ENCODE measurements at regions not wholly inside any gene's neighbourhood (a gene's known extent, or its start where the extent isn't known, plus 50 kb on each side); places are given as distances from the start of the nearest gene placed in this dataset.

DNA sequence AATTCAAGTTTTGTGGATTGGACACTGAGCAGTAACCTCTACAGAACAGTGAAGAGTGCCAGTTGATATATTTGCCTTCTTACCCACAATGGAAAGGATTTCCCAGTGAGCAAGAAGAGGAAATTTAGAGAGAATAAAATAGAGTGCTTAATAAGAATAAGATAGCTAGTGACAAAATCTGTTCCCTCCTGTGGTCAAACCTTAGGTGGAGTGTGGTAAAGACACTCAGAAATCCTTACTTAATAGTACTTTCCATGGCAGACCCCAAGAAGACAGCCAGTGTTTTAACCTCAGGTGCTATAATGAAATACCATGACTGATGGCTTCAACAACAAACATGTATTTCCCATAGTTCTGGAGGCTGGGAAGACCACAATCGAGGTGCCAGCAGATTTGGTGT is 108.4 kb upstream of the TNFAIP3 start:
- DNase-seq (ENCODE audit: low read depth in 2 of 2): no peak

DNA sequence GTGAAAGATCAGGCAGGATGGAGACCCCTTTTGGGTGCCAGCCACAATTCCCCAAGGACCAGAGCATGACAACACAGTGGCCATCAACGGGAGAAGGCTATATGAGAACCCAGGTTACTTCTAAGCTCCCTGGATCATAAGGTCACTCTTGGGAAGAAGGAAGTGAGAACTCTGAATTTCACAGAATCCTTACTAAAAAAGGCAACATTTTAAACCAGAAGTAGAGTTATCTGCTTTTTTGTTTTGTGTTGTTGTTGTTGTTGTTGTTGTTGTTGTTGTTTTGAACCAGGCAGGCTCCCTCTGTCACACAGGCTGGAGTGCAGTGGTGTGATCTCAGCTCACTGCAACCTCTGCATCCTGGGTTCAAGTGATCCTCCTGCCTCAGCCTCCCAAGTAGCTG is 107.4 kb upstream of the TNFAIP3 start:
- DNase-seq (ENCODE audit: low read depth in 2 of 2): no peak

DNA sequence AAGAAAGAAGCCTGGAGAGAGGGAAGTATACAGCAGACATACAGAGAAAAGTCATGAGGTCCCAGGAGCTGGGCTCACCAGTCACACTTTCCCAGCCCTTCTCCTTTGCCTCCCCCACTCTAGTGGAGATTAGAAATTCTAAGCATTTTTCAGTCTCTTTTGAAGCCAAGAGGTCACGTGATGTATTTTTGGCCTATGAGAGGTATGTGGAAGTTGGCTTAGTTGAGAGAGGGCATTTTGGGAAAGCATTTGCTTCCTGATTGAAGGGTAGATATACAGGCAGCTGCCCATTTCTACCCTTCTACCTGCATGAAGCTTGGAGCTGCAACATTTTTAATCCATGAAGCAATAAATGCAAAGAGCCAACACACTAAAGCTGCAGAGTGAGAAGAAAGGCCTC is 106.0 kb upstream of the TNFAIP3 start:
- no peak for DNase-seq (ENCODE audit: low read depth in 2 of 2)

DNA sequence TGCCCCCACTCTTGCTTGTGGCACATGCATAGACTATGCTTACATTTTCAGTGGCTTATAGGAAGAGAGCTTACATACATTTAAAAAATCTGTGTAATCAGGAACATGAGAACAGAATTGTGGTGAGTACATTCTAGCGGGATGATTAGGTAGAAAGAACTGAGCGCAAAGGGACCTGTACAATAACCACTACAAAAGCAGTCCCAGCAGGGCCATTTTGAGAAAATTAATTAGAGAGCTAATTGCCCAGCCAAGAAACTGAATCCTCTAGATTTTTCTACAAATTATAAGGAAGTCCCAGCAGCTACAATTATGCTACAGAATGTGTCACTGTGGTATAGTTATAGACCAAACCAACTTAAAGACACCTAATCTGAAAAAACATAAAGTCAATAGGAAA is 105.6 kb upstream of the TNFAIP3 start:
- DNase-seq (ENCODE audit: low read depth in 2 of 2): no peak

DNA sequence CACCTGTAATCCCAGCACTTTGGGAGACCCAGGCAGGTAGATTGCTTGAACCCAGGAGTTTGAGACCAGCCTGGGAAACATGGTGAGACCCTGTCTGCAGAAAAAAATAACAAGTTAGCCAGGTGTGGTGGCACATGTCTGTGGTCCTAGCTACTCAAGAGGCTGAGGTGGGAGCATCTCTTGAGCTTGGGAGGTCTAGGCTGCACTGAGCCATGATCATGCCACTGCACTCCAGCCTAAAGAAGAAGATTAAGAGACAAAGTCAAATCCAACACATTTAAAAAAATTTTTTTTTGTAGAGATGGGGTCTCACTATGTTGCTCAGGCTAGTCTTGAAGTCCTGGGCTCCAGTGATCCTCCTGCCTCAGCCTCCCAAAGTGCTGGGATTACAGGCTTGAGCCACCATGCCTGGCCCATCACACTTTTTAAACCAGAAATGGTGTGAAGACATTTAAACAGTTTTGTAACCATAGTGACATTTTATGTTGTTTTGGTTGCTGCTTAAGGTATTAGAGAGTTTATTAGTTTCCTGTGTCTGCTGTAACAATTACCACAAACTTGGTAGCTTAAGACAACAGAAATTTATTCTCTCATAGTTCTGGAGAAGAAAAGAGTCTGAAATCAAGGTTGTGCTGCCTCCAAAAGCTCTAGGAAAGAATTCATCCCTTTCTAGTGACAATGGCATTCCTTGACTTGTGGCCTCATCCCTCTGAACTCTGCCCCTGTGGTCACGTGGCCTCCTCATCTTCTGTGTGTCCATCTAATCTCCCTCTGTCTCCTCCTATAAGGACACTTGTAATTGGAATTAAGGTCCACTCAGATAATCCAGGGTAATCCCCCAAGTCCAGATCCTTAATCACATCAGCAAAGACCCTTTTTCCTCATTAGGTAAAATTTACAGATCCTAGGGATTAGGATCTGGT is 104.6 kb upstream of the TNFAIP3 start:
- DNase-seq (ENCODE audit: low read depth in 2 of 2): no peak

DNA sequence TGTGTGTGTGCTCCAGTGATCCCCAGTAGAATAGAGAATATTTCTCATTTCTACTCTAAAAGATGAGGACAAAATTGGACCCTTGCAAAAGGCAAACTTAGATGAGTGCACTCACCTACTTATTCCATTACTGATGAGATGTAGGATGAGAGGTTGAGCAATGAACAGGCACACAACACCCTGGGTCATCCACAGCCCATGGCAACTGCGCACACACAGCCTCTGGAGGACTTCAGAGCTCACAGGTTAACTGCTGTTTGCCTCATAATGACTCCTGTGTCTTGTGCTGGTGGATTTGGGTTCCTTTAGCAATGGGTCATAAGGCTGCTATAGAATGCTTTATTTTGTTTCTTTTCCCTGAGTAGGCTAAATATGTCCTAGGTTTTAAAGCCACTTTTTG is 103.6 kb upstream of the TNFAIP3 start:
- no peak for DNase-seq (ENCODE audit: low read depth in 2 of 2)

DNA sequence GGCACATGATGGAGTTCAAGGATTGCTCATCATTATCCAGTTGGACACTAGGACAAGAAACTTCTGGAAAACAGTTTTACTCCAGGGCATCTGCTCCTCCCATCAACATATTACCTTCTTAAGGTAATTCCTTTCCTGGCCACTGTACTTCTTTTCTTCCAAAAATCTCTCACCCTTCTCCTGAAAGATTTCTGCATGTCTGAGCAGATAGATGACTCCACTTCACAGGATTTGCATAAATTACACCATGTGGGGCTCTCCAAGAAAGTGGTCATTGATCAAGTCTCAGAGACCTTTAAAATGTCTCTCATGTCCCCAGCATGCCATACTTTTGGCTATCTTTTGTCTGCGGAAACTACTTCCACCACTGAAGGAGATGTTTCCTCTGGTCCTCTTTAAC is 103.2 kb upstream of the TNFAIP3 start:
- no peak for DNase-seq (ENCODE audit: low read depth in 2 of 2)

DNA sequence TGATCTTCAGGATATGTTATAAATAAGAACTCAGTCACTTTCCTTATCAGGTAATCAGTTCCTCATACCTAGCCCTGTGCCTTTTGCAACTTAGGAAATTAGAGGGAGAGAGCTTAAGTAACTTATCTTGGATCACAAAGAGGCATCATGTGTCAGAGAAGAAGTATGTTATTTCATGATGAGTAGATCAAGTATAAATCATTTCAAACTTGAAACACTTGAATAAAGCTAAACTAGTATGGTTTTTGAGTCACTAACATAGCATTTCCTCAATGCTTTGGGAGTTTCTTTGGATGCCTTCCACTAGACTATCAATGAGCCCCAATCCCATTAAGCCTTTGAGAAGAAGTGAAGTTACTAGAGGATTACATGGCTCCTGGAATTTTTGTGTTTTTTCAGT is 102.6 kb upstream of the TNFAIP3 start:
- no peak for DNase-seq (ENCODE audit: low read depth in 2 of 2)

DNA sequence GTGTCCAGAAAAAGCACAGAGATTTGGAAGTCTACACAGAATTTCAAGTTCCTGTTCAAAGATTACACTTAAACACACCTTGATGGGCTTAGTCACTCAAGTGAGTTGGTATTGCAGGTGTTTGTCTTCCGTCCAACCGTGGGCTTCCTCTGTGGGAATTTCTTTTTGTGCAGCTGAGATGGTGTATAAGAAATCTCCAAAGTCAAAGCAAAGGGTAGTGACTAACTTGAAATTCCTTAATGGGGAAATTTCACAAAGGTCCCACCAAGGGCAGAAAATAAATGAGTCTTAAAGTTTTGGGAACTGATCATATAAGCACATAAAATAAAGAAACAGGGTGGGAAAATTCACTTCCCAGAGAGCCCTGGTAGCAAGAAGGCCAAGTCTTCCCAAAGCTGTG is 102.0 kb upstream of the TNFAIP3 start:
- no peak for DNase-seq (ENCODE audit: low read depth in 2 of 2)

DNA sequence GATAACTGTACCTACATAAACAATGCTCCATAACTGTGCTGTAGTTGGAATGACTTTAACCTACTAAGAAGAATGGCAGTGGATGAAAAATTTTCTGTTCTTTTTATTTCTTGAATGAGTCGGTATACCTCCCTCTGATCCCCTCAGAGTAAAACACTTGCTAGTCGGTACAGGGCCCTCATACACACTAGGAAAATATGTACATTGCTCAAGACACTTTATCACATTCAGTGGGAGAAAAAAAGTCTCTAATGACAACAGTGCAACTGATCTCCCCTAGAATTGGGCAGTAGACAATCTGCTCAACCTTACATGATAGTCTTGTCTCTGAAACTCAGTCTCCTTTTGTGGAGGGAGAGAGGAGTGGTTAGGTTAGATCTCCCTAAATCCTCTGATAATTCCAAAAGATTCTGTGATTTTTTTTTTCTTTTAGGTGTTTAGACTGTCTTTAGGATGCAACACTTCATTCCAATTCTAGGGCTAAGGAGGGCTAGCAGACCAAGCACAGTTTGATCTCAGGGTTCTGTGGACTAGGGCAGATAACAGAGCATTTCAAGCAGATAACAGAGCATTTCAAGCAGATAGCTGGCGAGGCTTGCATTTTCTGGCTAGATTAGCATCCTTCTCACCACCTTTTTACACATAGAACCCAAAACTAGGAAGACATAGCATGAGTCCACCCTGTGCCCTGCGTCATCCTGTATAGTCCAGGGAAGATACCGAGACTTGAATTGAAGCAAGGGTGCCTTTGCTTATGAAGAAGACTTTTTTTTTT is 100.3 kb upstream of the TNFAIP3 start:
- DNase-seq (ENCODE audit: low read depth in 2 of 2): no peak

DNA sequence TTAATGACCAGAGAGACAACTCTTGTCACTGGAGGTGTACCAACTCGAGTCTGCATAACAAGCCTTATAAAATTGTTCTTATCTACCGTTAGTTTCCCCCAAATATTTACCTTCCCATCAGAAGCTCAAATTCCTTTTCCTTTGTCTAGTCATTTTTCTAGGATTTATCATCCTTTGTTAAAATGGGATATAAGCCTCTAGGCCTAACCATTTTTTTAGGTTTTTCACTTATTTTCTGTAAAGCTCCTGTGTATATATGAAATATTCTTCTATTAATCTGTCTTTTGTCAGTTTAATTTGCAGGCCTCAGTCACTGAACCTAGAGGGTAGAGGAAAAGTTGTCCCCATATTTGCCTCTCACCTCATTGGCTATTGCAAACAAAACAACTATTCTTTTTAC is 99.6 kb upstream of the TNFAIP3 start:
- no peak for DNase-seq (ENCODE audit: low read depth in 2 of 2)

DNA sequence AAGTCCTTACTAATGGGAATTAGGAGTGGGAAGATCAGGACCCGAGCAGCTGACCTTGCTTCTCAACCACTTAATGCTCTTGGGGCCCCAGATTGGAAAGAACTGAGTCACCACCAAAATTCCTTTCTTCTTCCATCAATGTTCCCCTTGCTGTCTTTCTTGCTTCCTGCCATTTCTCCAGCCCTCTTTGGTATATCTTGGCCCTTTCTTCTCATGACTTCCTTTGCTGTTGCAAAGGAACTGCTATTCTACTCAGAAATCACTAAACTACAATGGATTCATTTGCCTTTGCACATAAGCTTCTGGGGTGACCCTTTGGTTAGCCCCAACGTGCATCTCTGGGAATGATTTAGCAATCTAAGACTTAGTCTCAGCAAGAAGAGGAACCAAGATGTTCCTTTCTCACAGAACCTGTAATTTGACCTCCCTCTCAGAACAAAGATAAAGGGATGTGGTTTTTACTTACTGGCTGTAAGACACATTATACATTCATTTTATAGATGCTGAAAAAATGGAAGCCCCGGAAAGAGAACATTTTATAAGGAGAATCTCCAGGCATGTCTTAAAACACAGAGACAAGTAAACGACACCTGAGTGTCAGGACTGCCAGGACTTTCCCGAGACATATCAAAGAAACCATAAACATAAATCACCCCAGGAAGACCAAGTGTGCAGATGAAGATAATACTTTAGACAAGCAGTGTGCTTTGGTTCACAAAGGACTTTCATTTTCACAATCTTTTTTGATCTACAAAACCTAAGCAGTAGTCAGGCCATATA is 99.0 kb upstream of the TNFAIP3 start:
- DNase-seq (ENCODE audit: low read depth in 2 of 2): no peak

DNA sequence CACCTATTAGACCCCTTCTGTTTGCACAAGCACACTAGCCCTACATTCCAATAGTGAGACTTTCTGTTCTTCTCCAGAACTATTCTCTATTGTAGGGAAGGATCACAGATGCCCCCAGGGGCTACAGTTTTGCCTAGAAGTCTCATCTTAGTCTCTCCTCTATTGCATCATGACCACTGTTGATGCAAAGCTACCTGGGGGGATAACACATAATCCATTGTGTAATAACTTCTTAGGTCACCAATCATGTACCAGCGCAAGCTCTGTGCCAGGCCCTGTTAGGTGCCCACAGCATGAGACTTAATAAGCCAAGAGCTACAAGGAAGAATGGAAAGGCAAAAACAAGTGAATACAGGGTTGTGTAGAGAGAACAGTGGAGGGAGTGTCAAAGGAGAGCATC is 98.1 kb upstream of the TNFAIP3 start:
- no peak for DNase-seq (ENCODE audit: low read depth in 2 of 2)

DNA sequence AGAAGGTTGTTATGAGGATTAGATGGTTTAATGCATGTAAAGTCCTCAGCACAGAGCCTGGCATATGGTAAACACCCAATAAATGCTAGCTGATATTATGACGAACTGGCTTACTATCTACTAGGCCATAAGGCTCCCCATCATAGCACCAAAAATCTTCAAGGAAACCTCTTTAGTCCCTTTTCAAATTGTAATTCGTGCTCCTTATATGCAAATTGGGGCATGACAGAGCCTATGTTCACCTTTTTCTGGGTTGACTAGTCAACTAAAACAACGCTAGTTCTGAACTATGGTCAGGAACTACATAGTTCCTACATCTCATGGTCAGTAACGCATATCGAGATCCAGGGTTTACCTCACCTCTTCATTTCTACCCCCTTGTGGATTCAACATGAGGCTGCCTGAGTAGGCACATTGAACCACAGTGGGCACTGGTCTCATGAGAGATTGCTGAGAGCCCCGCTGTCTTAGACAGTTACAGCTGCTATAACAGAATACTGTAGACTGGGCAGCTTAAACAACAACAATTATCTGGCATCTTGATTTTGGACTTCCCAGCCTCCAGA is 97.2 kb upstream of the TNFAIP3 start:
- DNase-seq (ENCODE audit: low read depth in 2 of 2): no peak

DNA sequence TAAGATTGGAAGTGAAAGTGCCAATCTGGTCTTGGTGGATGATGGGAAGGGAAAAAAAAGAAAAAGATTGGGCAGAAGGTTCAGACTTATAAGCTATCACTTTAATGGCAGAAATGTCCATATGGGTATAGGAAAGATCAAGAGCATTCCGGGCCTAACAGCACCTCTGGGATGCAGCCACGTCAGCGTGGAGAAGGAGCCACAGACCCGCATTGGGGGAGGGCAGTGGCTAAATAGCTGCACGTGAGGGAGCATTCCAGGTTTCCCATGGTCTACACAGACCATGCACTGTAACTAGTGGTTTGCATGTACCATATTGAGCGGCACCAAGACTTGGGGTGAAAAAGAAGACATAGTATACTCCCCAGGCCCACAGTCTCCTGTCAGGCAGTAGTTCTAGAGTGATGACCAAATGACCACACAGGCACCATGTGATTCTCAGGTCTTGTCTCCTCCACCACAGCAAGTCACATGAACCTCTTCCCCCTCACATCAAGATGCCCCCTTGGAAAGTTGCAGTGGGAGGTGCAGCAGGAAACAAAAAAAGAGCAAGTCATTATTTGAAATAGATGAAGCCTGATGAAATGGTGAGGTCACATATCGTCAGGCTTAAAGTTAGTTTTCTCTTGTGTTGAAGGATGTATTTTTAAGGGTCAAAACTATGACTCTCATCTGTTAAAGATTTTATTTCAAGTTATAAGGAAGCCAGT is 94.4 kb upstream of the TNFAIP3 start:
- no peak for DNase-seq (ENCODE audit: low read depth in 2 of 2)

DNA sequence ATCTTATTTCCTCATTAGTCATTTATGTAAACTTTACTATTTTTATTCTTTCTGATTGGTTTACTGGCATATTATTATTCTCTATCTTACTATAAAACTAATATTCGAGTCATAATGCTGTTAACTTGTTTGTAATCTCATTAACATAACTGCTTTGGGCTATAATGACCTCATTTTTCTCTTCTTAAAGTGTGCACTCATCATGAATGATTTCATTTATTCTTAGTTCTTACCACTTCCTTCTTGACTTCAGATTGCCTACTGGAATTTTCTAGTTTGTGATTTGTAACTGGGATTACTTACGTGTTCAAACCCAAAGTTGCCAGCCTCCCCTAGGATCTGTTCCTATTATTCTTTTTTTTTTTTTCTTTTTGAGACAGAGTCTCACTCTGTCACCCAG is 91.8 kb upstream of the TNFAIP3 start:
- DNase-seq (ENCODE audit: low read depth in 2 of 2): no peak

DNA sequence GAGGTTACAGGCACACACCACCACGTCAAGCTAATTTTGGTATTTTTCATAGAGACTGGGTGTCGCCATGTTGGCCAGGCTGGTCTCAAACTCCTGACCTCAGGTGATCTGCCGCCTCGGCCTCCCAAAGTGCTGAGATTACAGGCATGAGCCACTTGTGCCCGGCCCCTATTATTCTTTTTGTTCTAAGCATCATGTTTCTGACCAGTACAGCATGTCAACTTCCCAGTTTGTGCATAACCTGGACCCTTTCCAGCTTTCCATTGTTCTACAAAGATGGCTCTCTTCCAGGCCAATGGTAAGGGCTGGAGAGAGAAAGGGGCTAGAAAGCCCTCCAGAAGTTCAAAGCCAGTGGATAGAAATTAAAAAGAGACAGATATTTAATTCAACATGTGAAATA is 91.3 kb upstream of the TNFAIP3 start:
- DNase-seq (ENCODE audit: low read depth in 2 of 2): no peak

DNA sequence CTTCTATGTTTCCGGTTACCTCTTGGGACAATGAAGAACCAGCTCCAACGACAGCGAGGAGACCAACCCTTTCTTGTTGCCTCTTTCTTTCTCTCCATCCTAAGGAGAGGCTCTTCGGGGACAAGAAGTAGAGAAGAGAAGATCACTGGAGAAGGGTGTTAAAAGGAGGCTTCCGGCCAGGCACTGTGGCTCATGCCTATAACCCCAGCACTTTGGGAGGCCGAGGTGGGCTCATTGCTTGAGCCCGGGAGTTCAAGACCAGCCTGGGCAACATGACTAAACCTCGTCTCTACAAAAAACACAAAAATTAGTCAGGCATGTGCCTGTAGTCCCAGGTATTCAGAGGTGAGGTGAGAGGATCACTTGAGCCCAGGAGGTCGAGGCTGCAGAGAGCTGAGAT is 90.8 kb upstream of the TNFAIP3 start:
- no peak for DNase-seq (ENCODE audit: low read depth in 2 of 2)

DNA sequence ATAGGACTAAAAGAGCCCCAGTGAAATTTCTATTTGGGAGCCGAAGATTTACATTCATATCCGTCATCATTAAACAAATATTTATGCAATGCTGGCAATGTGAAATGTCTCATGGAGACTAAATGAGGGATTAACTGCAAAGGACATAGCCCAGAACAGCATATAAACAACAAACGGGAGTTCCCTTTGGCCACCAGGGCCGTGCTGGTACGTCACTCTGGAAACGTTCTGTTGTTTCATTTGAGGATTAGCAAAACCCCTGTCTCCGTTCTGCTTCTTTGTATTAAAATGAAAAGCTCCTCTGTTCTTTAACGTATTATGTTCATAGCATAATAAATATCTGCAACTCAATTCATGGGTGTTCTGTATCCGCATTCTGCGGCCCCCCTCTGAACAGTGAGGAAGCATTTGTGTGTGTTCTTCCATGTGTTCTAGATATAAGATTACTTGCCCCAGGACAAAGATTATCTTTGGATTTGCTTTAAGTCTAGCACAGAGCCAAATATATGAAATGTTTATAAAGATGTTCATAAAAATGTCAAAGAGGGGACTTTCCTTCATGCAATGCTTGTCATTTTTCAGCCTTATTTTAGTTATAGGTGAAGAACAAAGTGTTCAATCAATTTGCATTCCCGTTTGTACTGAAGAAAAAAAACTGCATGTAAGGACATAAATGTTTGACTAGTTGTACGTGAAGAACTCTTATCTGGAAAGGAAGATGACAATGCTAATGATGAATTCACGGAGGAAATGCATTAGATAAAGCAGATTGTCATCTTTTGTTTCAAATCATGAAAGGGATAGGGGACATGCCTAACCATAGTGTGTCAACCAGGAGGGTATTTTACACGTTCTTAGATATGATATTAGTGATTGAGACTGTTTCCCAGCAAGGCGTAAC is 90.0 kb upstream of the TNFAIP3 start:
- no peak for DNase-seq (ENCODE audit: low read depth in 2 of 2)

DNA sequence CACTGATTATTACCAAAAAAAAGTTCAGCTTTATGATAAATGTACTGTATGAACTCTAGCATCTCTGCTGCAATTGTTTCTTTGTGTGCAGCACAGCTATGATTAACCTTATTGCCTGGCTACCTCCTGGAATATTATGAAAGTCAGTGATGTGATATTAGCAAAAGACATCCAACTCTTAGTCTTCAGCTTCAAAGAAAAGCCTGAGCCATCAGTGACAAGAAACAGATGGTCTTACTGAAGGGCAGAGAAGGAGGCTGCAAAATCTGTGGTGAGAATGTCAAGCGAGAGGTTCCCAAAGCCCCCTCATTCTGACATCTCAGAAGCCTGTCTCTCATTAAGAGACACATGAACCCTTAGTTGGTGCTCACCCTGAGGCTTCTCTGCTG is 89.4 kb upstream of the TNFAIP3 start:
- no peak for DNase-seq (ENCODE audit: low read depth in 2 of 2)
